ENCODE measurements at regions not wholly inside any gene's neighbourhood (a gene's known extent, or its start where the extent isn't known, plus 50 kb on each side); places are given as distances from the start of the nearest gene placed in this dataset.

GRCh38 chr3:182005219-182005618 lies 293.5 kb downstream of the SOX2 start:
- no peak for TF ChIP-seq CTCF (IDR thresholded peaks at IDR 0.05; ENCODE audit: low read depth, low read length, poor library complexity, severe bottlenecking)
- no peak for TF ChIP-seq EZH2phosphoT487 (IDR thresholded peaks at IDR 0.05; ENCODE audit: borderline replicate concordance, low read length)
